DND-41 (cell line): ENCODE measurements at regions not wholly inside any gene's neighbourhood (a gene's known extent, or its start where the extent isn't known, plus 50 kb on each side); places are given as distances from the start of the nearest gene placed in this dataset.

ENCODE experiments used
- EZH2 ChIP-seq: IDR thresholded peaks from 3 replicates; pipeline ENCODE4 v1.6.1; 2012; ENCODE audit warnings: borderline replicate concordance, low read depth, mild to moderate bottlenecking, moderate library complexity, low read length, inconsistent platforms; ENCODE audit not compliant: severe bottlenecking
- TF ChIP-seq, protein P1 (sequence below): IDR thresholded peaks from 2 replicates; pipeline ENCODE4 v1.5.1; 2012; ENCODE audit warnings: borderline replicate concordance, low read length, moderate library complexity, mild to moderate bottlenecking; ENCODE audit not compliant: poor library complexity, severe bottlenecking; ENCODE audit errors: extremely low read depth

DNA sequence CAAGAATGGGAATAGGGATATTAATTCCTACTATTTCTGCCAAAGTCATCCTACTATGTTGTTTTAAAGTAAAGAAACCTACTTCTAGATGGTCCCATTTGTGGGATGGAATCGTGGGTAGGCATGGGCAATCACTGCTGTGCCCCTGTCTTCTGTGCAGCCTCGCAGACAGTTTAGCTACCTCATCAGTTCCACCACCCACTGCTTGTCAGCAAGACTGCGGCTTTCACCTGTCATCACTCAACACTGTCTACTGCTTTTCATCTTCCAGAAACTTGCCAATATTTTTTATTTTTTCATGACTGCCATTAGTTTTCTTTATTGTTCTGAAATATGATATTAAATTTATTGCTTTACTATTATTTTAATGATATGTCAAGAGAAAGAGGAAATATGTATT, 368.1 kb upstream of the KYNU start:
- TF ChIP-seq, protein P1, sequence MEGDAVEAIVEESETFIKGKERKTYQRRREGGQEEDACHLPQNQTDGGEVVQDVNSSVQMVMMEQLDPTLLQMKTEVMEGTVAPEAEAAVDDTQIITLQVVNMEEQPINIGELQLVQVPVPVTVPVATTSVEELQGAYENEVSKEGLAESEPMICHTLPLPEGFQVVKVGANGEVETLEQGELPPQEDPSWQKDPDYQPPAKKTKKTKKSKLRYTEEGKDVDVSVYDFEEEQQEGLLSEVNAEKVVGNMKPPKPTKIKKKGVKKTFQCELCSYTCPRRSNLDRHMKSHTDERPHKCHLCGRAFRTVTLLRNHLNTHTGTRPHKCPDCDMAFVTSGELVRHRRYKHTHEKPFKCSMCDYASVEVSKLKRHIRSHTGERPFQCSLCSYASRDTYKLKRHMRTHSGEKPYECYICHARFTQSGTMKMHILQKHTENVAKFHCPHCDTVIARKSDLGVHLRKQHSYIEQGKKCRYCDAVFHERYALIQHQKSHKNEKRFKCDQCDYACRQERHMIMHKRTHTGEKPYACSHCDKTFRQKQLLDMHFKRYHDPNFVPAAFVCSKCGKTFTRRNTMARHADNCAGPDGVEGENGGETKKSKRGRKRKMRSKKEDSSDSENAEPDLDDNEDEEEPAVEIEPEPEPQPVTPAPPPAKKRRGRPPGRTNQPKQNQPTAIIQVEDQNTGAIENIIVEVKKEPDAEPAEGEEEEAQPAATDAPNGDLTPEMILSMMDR = no peak
- TF ChIP-seq EZH2 = no peak
